Trophoblast cell (in vitro differentiated cells and primary cell): ENCODE measurements at regions not wholly inside any gene's neighbourhood (a gene's known extent, or its start where the extent isn't known, plus 50 kb on each side); places are given as distances from the start of the nearest gene placed in this dataset.
"Not testable (repeated sequence)": the region's sequence is repeated elsewhere in the genome, so short reads cannot be mapped to it uniquely, and the experiment has no call there.

Source experiments
- DNase-seq, 2 donors: peaks; one replicate each; pipeline ENCODE4 v3.0.0-alpha.2; 2016
- H2AFZ ChIP-seq: 2 replicates; pipeline ENCODE4 v1.6.1; 2013; ENCODE audit warnings: low read length, moderate library complexity, mild to moderate bottlenecking; ENCODE audit not compliant: insufficient read depth, poor library complexity
- H2AK5ac ChIP-seq: 2 replicates; pipeline ENCODE4 v1.6.1; 2013; ENCODE audit warnings: mild to moderate bottlenecking, low read length
- H2BK120ac ChIP-seq: 2 replicates; pipeline ENCODE4 v1.6.1; 2013; ENCODE audit warnings: low read length, mild to moderate bottlenecking, moderate library complexity; ENCODE audit not compliant: insufficient read depth, poor library complexity
- H2BK12ac ChIP-seq: 2 replicates; pipeline ENCODE4 v1.6.1; 2013; ENCODE audit warnings: mild to moderate bottlenecking, low read length, moderate library complexity
- H2BK5ac ChIP-seq: 2 replicates; pipeline ENCODE4 v1.6.1; 2013; ENCODE audit warnings: low read length, low read depth, moderate library complexity, mild to moderate bottlenecking; ENCODE audit not compliant: poor library complexity
- H3K14ac ChIP-seq: 2 replicates; pipeline ENCODE4 v1.6.1; 2013; ENCODE audit warnings: mild to moderate bottlenecking, low read length
- H3K18ac ChIP-seq: 2 replicates; pipeline ENCODE4 v1.6.1; 2013; ENCODE audit warnings: mild to moderate bottlenecking, low read length
- H3K23ac ChIP-seq: 2 replicates; pipeline ENCODE4 v1.6.1; 2013; ENCODE audit warnings: low read length
- H3K27ac ChIP-seq: 2 replicates; pipeline ENCODE4 v1.5.1; 2013; ENCODE audit warnings: low read depth, mild to moderate bottlenecking, inconsistent platforms, low read length, moderate library complexity
- H3K27me3 ChIP-seq: 2 replicates; pipeline ENCODE4 v1.6.1; 2013; ENCODE audit warnings: inconsistent platforms, mild to moderate bottlenecking, low read length, moderate library complexity; ENCODE audit not compliant: insufficient read depth
- H3K36me3 ChIP-seq, 2 experiments: 1 replicate in 1 of 2; 2 replicates in 1 of 2; pipeline ENCODE4 v1.6.1; 2013; ENCODE audit warnings: low read length in 2 of 2, mild to moderate bottlenecking in 2 of 2, moderate library complexity in 1 of 2; ENCODE audit not compliant: insufficient read depth in 2 of 2, control insufficient read depth in 1 of 2
- H3K4ac ChIP-seq: 2 replicates; pipeline ENCODE4 v1.6.1; 2013; ENCODE audit warnings: low read depth, mild to moderate bottlenecking, low read length, moderate library complexity
- H3K4me1 ChIP-seq, 2 experiments: 1 replicate in 1 of 2; 2 replicates in 1 of 2; pipeline ENCODE4 v1.6.1; 2013; ENCODE audit warnings: low read length in 2 of 2, mild to moderate bottlenecking in 2 of 2, moderate library complexity in 1 of 2; ENCODE audit not compliant: insufficient read depth in 2 of 2, control insufficient read depth in 1 of 2
- H3K4me2 ChIP-seq: 2 replicates; pipeline ENCODE4 v1.6.1; 2013; ENCODE audit warnings: inconsistent platforms, mild to moderate bottlenecking, low read length, moderate library complexity
- H3K4me3 ChIP-seq: 2 replicates; pipeline ENCODE4 v1.5.1; 2013; ENCODE audit warnings: mild to moderate bottlenecking, low read depth, low read length, inconsistent platforms
- H3K79me1 ChIP-seq: one replicate; pipeline ENCODE4 v1.6.1; 2013; ENCODE audit warnings: low read length
- H3K79me2 ChIP-seq: 2 replicates; pipeline ENCODE4 v1.6.1; 2013; ENCODE audit warnings: low read length, mild to moderate bottlenecking; ENCODE audit not compliant: control insufficient read depth, insufficient read depth, poor library complexity
- H3K9ac ChIP-seq: 2 replicates; pipeline ENCODE4 v1.6.1; 2013; ENCODE audit warnings: mild to moderate bottlenecking, low read length
- H3K9me3 ChIP-seq: 2 replicates; pipeline ENCODE4 v1.6.1; 2013; ENCODE audit warnings: low read depth, mild to moderate bottlenecking, control low read depth, inconsistent platforms, low read length; ENCODE audit not compliant: insufficient read depth
- H4K12ac ChIP-seq: 2 replicates; pipeline ENCODE4 v1.6.1; 2013; ENCODE audit warnings: low read depth, mild to moderate bottlenecking, low read length, moderate library complexity
- H4K8ac ChIP-seq: 2 replicates; pipeline ENCODE4 v1.6.1; 2013; ENCODE audit warnings: low read depth, mild to moderate bottlenecking, low read length, moderate library complexity
- H4K91ac ChIP-seq: one replicate; pipeline ENCODE4 v1.6.1; 2013; ENCODE audit warnings: low read depth, mild to moderate bottlenecking, low read length, moderate library complexity
- WGBS: extraction: QIAGEN DNeasy Blood & Tissue Kit; methylation state at CpG from one replicate; pipeline ENCODE4 v1.1.7; 2013; ENCODE audit warnings: missing lambda C conversion rate; ENCODE audit not compliant: insufficient read length, insufficient coverage; ENCODE audit errors: extremely low coverage; 5-methylcytosine and 5-hydroxymethylcytosine counted together

DNA sequence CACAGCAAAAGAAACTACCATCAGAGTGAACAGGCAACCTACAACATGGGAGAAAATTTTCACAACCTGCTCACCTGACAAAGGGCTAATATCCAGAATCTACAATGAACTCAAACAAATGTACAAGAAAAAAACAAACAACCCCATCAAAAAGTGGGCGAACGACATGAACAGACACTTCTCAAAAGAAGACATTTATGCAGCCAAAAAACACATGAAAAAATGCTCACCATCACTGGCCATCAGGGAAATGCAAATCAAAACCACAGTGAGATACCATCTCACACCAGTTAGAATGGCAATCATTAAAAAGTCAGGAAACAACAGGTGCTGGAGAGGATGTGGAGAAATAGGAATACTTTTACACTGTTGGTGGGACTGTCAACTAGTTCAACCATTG is 207.8 kb downstream of the USP6NL start:
- WGBS, result no CpG with 5 or more reads among the region's 2 CpGs
- not testable (repeated sequence) for H3K4me1 ChIP-seq, H3K9ac ChIP-seq, H4K12ac ChIP-seq, H3K9me3 ChIP-seq, H2AK5ac ChIP-seq, H3K79me1 ChIP-seq, H2BK120ac ChIP-seq, H3K4me3 ChIP-seq, H2BK5ac ChIP-seq, H3K4me2 ChIP-seq, H3K14ac ChIP-seq, H3K79me2 ChIP-seq, H4K91ac ChIP-seq, H3K27ac ChIP-seq, H3K23ac ChIP-seq, H3K4ac ChIP-seq, DNase-seq, H3K36me3 ChIP-seq, H2AFZ ChIP-seq, H2BK12ac ChIP-seq, H3K18ac ChIP-seq, H4K8ac ChIP-seq, H3K27me3 ChIP-seq

DNA sequence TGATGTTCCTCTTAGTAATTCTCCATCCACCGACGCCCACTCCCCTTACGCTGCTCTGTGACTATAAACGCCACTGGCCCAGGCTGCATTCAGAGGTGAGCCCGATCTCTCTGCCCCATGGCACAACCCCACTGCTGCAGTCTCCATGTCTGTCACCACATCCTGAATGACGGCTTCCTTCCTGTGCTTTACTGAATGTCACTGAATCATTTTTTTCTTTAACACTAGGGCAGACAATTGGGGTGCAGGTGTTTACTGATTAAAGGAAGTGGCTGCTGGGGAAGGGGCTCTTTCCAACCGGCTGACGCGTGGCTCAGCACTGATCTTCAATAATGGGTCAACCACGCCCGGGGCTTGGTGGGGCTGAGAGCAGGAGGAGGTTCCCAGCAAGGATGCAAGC is 208.3 kb downstream of the USP6NL start:
- Histone ChIP-seq H3K79me1 (no peaks in the 10 kb centered on the region), H3K4me3 (no peak overlapping the region), H4K12ac (no peak overlapping the region), H3K9me3 (no peaks in the 10 kb centered on the region), H3K27ac (no peak overlapping the region), H2BK12ac (no peak overlapping the region), H4K91ac (no peak overlapping the region), H3K23ac (no peak overlapping the region), H4K8ac (no peak overlapping the region), H3K14ac (no peak overlapping the region), H3K4me2 (no peak overlapping the region), H2AK5ac (no peak overlapping the region), H3K36me3 (no peaks in the 10 kb centered on the region), H3K4me1 (peaks cover 0 to 1% of the 10 kb centered on the region in 2 experiments), H3K4ac (no peak overlapping the region), H3K79me2 (no peaks in the 10 kb centered on the region), H2BK5ac (no peak overlapping the region), H2BK120ac (no peak overlapping the region), H3K9ac (no peak overlapping the region), H3K27me3 (no peaks in the 10 kb centered on the region), H2AFZ (no peak overlapping the region), H3K18ac (no peak overlapping the region)
- no peak for DNase-seq
- no CpG with 5 or more reads among the region's 11 CpGs for WGBS

DNA sequence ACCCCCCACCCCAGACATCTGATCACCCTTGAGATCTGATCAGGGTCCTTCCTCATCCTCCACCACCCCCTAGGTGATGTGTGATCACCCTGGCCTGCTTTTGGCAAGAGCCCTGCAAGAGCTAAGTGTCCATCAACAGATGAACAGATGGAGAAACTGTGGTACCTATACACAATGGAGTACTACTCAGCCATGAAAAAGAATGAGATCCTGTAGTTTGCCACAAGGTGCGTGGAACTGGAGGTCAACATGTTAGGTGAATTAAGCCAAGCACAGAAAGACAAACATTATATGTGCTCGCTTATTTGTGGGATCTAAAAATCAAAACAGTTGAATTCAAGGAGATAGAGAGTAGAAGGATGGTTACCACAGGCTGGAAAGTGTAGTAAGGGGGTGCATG is 209.1 kb downstream of the USP6NL start:
- Histone ChIP-seq H2BK12ac (no peak overlapping the region), H3K4me3 (no peak overlapping the region), H3K4me2 (no peak overlapping the region), H3K9me3 (no peaks in the 10 kb centered on the region), H4K12ac (no peak overlapping the region), H3K18ac (no peak overlapping the region), H3K27ac (no peak overlapping the region), H2AK5ac (no peak overlapping the region), H3K14ac (no peak overlapping the region), H3K27me3 (no peaks in the 10 kb centered on the region), H3K36me3 (no peaks in the 10 kb centered on the region), H3K79me1 (no peaks in the 10 kb centered on the region), H2AFZ (no peak overlapping the region), H3K23ac (no peak overlapping the region), H3K4ac (no peak overlapping the region), H3K9ac (no peak overlapping the region), H3K79me2 (no peaks in the 10 kb centered on the region), H3K4me1 (peaks cover 0 to 1% of the 10 kb centered on the region in 2 experiments), H2BK120ac (no peak overlapping the region), H4K91ac (no peak overlapping the region), H4K8ac (no peak overlapping the region), H2BK5ac (no peak overlapping the region)
- no CpG with 5 or more reads among the region's 2 CpGs for WGBS
- DNase-seq, result no peak

DNA sequence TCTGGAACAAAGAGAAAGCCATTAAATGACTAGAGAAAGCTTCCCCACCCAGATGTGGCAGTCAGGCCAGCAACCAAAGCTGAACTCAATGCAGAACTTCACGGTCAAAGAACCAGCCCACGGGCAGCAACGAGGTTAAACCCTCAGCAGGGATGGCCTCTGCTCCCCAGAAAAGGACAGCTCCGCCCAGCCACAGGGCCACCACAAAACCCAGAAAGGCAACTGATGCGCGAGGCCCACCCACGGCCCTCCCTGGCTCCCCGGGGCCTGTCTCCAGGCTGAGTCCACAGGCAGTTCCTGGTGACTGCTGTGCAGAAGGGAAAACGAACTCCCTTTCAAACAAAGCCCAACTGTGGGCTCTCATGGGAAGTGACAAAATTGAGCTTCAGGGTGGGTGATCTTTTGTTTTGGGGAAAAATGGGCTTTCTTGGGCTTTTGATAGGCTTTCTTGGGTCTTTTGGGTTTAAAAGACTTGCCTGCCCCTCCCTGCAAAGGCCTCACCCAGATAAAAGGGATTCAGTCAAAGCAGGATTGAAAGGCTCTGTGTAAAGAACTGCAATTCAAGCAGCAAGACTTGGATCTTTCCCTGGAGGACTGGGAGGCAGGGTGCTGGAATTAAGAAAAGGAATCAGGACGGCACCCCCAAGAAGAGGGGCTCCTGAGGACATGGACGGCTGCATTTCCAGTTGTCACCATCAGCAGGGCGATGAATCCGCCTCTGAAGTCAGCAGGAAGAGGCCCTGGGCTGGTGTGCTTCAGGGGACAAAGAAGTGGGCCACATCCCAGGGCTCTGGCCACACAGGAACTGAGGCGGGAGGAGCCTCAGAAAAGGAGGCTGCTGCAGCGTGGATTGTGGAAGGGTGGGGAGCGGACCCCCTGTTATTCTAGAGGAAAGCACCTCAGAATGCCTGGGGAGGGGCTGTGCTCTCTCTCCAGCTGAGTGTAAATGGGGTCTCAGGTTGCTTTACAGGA is 209.9 kb downstream of the USP6NL start:
- Histone ChIP-seq H4K12ac (no peak overlapping the region), H3K36me3 (no peaks in the 10 kb centered on the region), H2BK5ac (no peak overlapping the region), H2BK12ac (no peak overlapping the region), H2AK5ac (no peak overlapping the region), H3K79me1 (no peaks in the 10 kb centered on the region), H3K4me2 (no peak overlapping the region), H3K4ac (no peak overlapping the region), H3K9ac (no peak overlapping the region), H2BK120ac (no peak overlapping the region), H3K14ac (no peak overlapping the region), H3K79me2 (no peaks in the 10 kb centered on the region), H3K27me3 (no peaks in the 10 kb centered on the region), H3K9me3 (no peaks in the 10 kb centered on the region), H3K18ac (no peak overlapping the region), H3K4me1 (peaks cover 0 to 1% of the 10 kb centered on the region in 2 experiments), H4K8ac (no peak overlapping the region), H4K91ac (no peak overlapping the region), H2AFZ (no peak overlapping the region), H3K27ac (no peak overlapping the region), H3K23ac (no peak overlapping the region), H3K4me3 (no peak overlapping the region)
- WGBS, result no CpG with 5 or more reads among the region's 16 CpGs
- DNase-seq, result no peak
